ENCODE measurements at regions not wholly inside any gene's neighbourhood (a gene's known extent, or its start where the extent isn't known, plus 50 kb on each side); places are given as distances from the start of the nearest gene placed in this dataset.

- POLR2A ChIA-PET, result no interaction called here
- H3K4me3 Mint-ChIP-seq, result no peak overlapping the region
- no peak for DNase-seq
- H3K4me1 Mint-ChIP-seq, result peaks cover 9% of the 10 kb centered on the region
- no peaks in the 10 kb centered on the region for H3K36me3 Mint-ChIP-seq (ENCODE audit: low read depth)
- CTCF ChIA-PET, result no interaction called here
- peaks cover 2% of the 10 kb centered on the region for H3K9me3 Mint-ChIP-seq
- H3K27ac Mint-ChIP-seq, result no peak overlapping the region
- no peaks in the 10 kb centered on the region for H3K27me3 Mint-ChIP-seq
These were observed 136.4 kb downstream of the LRRC30 start for GRCh38 chr18:7367336-7367735.

GRCh38 chr18:7369006-7369405 is 138.1 kb downstream of the LRRC30 start:
- H3K27me3 Mint-ChIP-seq, result no peaks in the 10 kb centered on the region
- H3K27ac Mint-ChIP-seq, result no peak overlapping the region
- ChIA-PET CTCF (interaction anchor here (0.6 to 1.2 kb wide), 2 partner anchors 9 to 12 kb away, joined by 3 to 4 read pairs; no protein-coding TSS in a partner anchor), POLR2A (no interaction called here)
- peaks cover 8% of the 10 kb centered on the region for H3K9me3 Mint-ChIP-seq
- peaks cover 9% of the 10 kb centered on the region for H3K4me1 Mint-ChIP-seq
- H3K36me3 Mint-ChIP-seq (ENCODE audit: low read depth), result no peaks in the 10 kb centered on the region
- no peak for DNase-seq
- H3K4me3 Mint-ChIP-seq, result no peak overlapping the region

DNA sequence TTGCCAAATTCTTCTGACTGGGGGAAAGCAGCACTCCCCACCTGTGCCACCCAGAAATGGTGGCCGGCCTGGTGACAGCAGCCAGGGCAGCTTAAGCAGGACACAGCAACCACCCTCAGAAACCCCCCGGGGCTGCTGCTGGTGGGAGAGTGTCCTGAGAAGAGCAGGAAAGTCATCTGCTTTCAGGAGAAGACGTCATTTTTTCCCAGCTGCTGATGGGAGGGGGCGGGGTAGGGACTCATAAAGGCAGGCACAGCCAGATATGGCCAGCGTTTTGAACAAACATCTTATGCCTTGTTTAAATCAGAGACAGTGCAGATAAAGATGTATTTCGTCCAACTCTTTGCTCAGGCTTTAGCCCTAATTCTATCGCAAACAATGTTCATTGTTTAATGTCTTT is 139.5 kb downstream of the LRRC30 start:
- H3K36me3 Mint-ChIP-seq (ENCODE audit: low read depth), result no peaks in the 10 kb centered on the region
- H3K4me3 Mint-ChIP-seq, result no peak overlapping the region
- no peak for DNase-seq
- H3K27me3 Mint-ChIP-seq, result no peaks in the 10 kb centered on the region
- CTCF ChIA-PET, result no interaction called here
- peaks cover 12% of the 10 kb centered on the region for H3K9me3 Mint-ChIP-seq
- no peak overlapping the region for H3K27ac Mint-ChIP-seq
- POLR2A ChIA-PET, result no interaction called here
- H3K4me1 Mint-ChIP-seq, result peaks cover 9% of the 10 kb centered on the region

DNA sequence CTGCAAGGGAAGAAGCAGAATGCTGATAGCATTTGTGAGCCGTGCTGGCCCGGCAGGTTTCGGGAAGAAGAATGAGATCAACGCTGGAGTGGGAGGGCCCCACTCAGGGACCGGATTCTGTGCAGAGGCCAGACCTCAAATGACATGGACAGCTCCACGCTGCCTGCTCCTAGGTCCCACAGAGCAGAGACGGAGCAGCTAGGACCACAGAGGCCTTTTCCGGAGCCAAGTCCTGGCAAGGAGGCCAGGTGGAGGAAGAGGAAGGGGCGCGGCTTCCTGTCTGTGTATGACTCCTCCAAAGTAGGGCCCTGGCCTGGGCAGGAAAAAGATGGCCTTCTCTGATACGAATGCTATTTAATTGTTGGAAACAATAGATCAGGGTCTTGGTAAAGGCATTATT is 139.9 kb downstream of the LRRC30 start:
- CTCF ChIA-PET, result no interaction called here
- DNase-seq, result peak; percentile 6
- POLR2A ChIA-PET, result no interaction called here
- Mint-ChIP-seq H3K27me3 (no peaks in the 10 kb centered on the region), H3K9me3 (peaks cover 15% of the 10 kb centered on the region), H3K36me3 (ENCODE audit: low read depth) (no peaks in the 10 kb centered on the region), H3K4me1 (peaks cover 9% of the 10 kb centered on the region), H3K27ac (no peak overlapping the region), H3K4me3 (no peak overlapping the region)

GRCh38 chr18:7373441-7373840 is 142.6 kb downstream of the LRRC30 start:
- H3K36me3 Mint-ChIP-seq (ENCODE audit: low read depth), result no peaks in the 10 kb centered on the region
- CTCF ChIA-PET, result no interaction called here
- peaks cover 9% of the 10 kb centered on the region for H3K4me1 Mint-ChIP-seq
- no peak for DNase-seq
- POLR2A ChIA-PET, result no interaction called here
- peaks cover 19% of the 10 kb centered on the region for H3K9me3 Mint-ChIP-seq
- no peaks in the 10 kb centered on the region for H3K27me3 Mint-ChIP-seq
- no peak overlapping the region for H3K27ac Mint-ChIP-seq
- no peak overlapping the region for H3K4me3 Mint-ChIP-seq

DNA sequence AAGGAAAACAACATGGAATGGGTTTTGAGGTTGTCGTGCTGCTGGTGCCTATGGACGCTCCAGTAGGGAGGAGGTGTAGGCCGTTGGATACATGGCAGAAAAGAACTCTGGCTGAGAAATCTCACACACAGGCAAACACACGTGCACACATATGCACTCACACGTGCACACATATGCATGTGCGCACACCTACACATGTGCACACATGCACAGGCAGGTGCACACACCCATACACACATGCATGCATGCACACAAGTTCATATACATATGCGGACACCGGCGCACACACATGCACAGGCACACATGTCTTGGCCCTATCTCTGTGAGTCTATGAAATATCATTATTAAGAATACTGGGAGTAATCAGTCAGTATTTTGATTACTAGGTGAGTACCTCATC is 150.4 kb downstream of the LRRC30 start:
- ChIA-PET CTCF (no interaction called here), POLR2A (no interaction called here)
- no peak for DNase-seq
- Mint-ChIP-seq H3K4me1 (no peaks in the 10 kb centered on the region), H3K27me3 (no peaks in the 10 kb centered on the region), H3K27ac (no peak overlapping the region), H3K4me3 (no peak overlapping the region), H3K9me3 (peaks cover 8% of the 10 kb centered on the region), H3K36me3 (ENCODE audit: low read depth) (no peaks in the 10 kb centered on the region)

GRCh38 chr18:7382328-7383001 is 151.6 kb downstream of the LRRC30 start:
- H3K36me3 Mint-ChIP-seq (ENCODE audit: low read depth), result no peaks in the 10 kb centered on the region
- no peak for DNase-seq
- CTCF ChIA-PET, result no interaction called here
- POLR2A ChIA-PET, result no interaction called here
- no peak overlapping the region for H3K27ac Mint-ChIP-seq
- H3K9me3 Mint-ChIP-seq, result peaks cover 4% of the 10 kb centered on the region
- H3K27me3 Mint-ChIP-seq, result no peaks in the 10 kb centered on the region
- H3K4me1 Mint-ChIP-seq, result no peaks in the 10 kb centered on the region
- H3K4me3 Mint-ChIP-seq, result no peak overlapping the region

DNA sequence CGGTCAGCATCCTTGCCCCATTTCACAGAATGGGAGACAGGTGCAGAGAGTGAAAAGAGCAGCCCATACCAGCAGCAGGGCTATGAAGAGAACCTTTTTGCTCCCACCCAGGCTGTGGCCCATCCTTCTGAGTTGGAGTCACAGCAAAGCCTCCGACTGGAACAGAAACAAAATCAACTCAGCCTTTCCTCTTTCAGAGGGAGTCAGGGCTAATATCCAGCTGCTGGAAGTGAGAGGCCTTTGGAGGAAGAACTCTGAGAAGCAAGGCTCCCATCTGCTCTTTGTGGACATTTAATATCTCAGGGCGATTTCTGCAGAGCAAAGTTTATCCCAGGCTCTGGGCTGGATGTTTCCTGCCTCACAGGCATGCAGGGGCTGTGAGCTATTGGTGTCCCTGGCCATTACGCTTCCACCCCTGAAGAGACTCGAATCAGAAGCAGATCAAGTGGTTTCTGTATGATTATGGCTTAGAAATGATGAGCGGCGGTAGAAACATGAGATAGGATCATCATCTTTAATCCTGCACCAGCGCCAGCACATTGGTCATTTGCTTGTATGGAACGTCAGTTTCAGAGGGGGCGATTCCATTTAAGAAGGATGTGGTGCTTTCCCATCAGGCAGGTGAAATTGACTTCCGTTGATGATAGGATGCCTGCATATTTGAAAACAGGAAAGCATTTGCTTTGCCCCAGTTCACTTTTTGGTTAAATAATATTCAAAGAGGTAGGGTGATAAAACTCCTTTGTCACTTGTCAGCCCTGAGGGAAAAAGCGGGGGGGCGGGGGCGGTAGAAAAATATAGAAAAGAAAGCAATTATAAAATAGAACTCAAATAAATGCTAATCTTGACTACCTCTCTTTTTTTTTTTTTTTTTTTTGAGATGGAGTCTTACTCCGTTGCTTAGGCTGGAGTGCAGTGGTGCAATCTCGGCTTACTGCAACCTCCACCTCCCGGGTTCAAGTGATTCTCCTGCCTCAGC is 152.4 kb downstream of the LRRC30 start:
- no peaks in the 10 kb centered on the region for H3K36me3 Mint-ChIP-seq (ENCODE audit: low read depth)
- no peaks in the 10 kb centered on the region for H3K4me1 Mint-ChIP-seq
- POLR2A ChIA-PET, result no interaction called here
- no peak overlapping the region for H3K4me3 Mint-ChIP-seq
- H3K27me3 Mint-ChIP-seq, result no peaks in the 10 kb centered on the region
- DNase-seq, result no peak
- H3K27ac Mint-ChIP-seq, result no peak overlapping the region
- CTCF ChIA-PET, result no interaction called here
- H3K9me3 Mint-ChIP-seq, result peaks cover 4% of the 10 kb centered on the region

DNA sequence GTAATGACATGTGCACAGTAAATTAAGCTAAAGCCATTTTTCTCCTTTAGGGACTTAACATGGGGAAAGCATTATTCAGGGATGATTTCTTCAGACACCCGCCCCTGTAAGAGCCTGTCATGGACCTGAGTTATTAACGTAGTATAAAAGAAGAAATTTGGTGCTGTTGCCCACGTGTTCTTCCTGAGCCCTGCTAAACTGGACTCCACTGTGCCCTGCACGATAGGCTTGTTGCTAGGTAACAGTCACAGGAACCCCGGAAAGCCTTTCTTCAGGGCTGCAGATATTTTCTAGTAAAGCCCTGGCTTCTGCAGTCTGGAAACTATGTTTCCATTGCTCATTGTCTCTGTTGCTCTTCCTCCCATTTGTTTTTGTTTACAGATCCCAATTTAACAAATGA is 157.9 kb downstream of the LRRC30 start:
- POLR2A ChIA-PET, result no interaction called here
- no peak for DNase-seq
- Mint-ChIP-seq H3K9me3 (no peaks in the 10 kb centered on the region), H3K4me1 (no peaks in the 10 kb centered on the region), H3K36me3 (ENCODE audit: low read depth) (no peaks in the 10 kb centered on the region), H3K27ac (no peak overlapping the region), H3K27me3 (no peaks in the 10 kb centered on the region), H3K4me3 (no peak overlapping the region)
- CTCF ChIA-PET, result no interaction called here

- Mint-ChIP-seq H3K27ac (no peak overlapping the region), H3K4me1 (no peaks in the 10 kb centered on the region), H3K4me3 (no peak overlapping the region), H3K9me3 (no peaks in the 10 kb centered on the region), H3K36me3 (ENCODE audit: low read depth) (no peaks in the 10 kb centered on the region), H3K27me3 (no peaks in the 10 kb centered on the region)
- ChIA-PET CTCF (no interaction called here), POLR2A (no interaction called here)
- no peak for DNase-seq
These were observed 160.0 kb downstream of the LRRC30 start for GRCh38 chr18:7390731-7391492.

GRCh38 chr18:7393080-7393479 is 162.2 kb downstream of the LRRC30 start:
- CTCF ChIA-PET, result no interaction called here
- Mint-ChIP-seq H3K4me3 (no peak overlapping the region), H3K27me3 (no peaks in the 10 kb centered on the region), H3K36me3 (ENCODE audit: low read depth) (no peaks in the 10 kb centered on the region), H3K4me1 (no peaks in the 10 kb centered on the region), H3K9me3 (no peaks in the 10 kb centered on the region), H3K27ac (no peak overlapping the region)
- DNase-seq, result no peak
- POLR2A ChIA-PET, result no interaction called here

DNA sequence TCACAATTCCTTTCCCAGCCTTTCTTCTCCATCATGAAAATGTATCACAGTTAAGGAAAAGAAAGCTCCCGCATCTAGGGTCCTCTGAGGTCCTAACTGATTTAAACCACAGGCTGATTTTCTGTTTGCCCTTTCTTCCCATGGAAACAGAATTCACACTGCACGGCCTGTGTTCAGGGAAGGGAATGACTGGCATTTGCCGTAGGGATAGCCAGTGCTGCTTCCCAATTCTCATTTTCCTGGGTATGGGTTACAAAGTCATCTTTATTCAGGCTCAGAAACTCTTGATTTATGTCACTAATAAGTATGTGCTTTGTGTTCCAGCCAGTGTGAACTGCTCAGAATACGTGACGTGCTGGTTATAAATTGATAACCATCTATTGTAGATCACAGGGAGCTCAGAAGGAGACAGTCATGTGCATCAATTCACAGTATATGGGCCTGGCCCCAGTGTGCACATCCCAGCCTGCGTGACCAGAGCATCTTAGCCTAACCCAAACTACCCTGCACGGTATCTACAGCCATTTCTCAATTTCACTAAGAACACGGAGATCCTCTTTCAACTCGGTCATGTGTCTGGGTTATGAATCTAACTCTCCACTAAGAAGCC is 163.3 kb downstream of the LRRC30 start:
- H3K27ac Mint-ChIP-seq, result no peak overlapping the region
- H3K4me1 Mint-ChIP-seq, result no peaks in the 10 kb centered on the region
- no peak for DNase-seq
- ChIA-PET POLR2A (no interaction called here), CTCF (no interaction called here)
- H3K27me3 Mint-ChIP-seq, result no peaks in the 10 kb centered on the region
- H3K4me3 Mint-ChIP-seq, result no peak overlapping the region
- no peaks in the 10 kb centered on the region for H3K9me3 Mint-ChIP-seq
- no peaks in the 10 kb centered on the region for H3K36me3 Mint-ChIP-seq (ENCODE audit: low read depth)

DNA sequence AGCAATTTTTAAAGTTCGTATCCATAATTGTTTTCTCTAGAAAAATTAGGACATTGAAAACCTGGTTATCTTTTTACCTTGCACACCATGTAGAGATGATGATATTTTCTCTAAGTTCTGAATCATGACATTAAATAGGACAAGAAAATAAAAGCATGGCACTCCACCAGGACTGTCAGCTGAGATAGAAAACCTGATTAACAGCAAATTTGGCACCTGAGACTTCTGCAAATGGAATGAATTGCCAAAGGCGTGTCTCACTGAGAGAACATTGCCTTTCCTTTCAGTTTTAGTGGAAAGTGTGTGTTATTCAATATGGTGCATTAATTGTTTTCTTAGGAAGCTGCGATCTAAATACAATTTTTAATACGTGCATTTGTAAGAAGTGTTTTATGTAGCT is 164.7 kb downstream of the LRRC30 start:
- ChIA-PET POLR2A (no interaction called here), CTCF (no interaction called here)
- Mint-ChIP-seq H3K4me1 (no peaks in the 10 kb centered on the region), H3K36me3 (ENCODE audit: low read depth) (no peaks in the 10 kb centered on the region), H3K27ac (no peak overlapping the region), H3K9me3 (no peaks in the 10 kb centered on the region), H3K4me3 (no peak overlapping the region), H3K27me3 (no peaks in the 10 kb centered on the region)
- no peak for DNase-seq

All from activated CD4-positive, alpha-beta T cell treated with anti-CD3 and anti-CD28 coated beads, Interleukin-2, amount 10 ng/mL, durations not matched to agents 7 days and 5 days (primary cell).